Spleen (tissue), 11 donors: ENCODE measurements at regions not wholly inside any gene's neighbourhood (a gene's known extent, or its start where the extent isn't known, plus 50 kb on each side); places are given as distances from the start of the nearest gene placed in this dataset.
A peak's percentile ranks its signal among the peaks of the same experiment; 100 is the strongest.

Source experiments
- DNase-seq: peaks from one replicate; pipeline ENCODE4 v3.0.0-alpha.2; 2020
- H3K27ac ChIP-seq, 8 donors: fragments of 200-600 bp; sonication (generic) in 7 of 8; 1 replicate in 4 of 8; 2 replicates in 4 of 8; pipeline versions ENCODE4 v1.5.0 to v1.8.0; 2016 to 2021; ENCODE audit warnings: inconsistent platforms in 4 of 8, mild to moderate bottlenecking in 4 of 8, moderate library complexity in 1 of 8
- H3K27me3 ChIP-seq, 7 donors: fragments of 200-600 bp; sonication (generic) in 6 of 7; replicated peaks in 1 of 7; 1 replicate in 4 of 7; 2 replicates in 3 of 7; pipeline versions ENCODE4 v1.5.0 to v1.8.0; 2016 to 2021; ENCODE audit warnings: inconsistent platforms in 3 of 7, mild to moderate bottlenecking in 1 of 7
- H3K36me3 ChIP-seq, 6 donors: fragments of 200-600 bp; sonication (generic) in 5 of 6; 1 replicate in 4 of 6; 2 replicates in 2 of 6; pipeline versions ENCODE4 v1.5.0 to v1.8.0; 2016 to 2021; ENCODE audit warnings: inconsistent platforms in 2 of 6
- H3K4me1 ChIP-seq, 6 donors: fragments of 200-600 bp; sonication (generic) in 5 of 6; 1 replicate in 3 of 6; 2 replicates in 3 of 6; pipeline versions ENCODE4 v1.5.0 to v1.8.0; 2016 to 2021; ENCODE audit warnings: inconsistent platforms in 3 of 6
- H3K4me3 ChIP-seq, 8 donors: fragments of 200-600 bp; sonication (generic) in 7 of 8; 1 replicate in 4 of 8; 2 replicates in 4 of 8; pipeline versions ENCODE4 v1.5.0 to v1.8.0; 2016 to 2021; ENCODE audit warnings: inconsistent platforms in 4 of 8, mild to moderate bottlenecking in 4 of 8, moderate library complexity in 2 of 8
- H3K9me3 ChIP-seq, 8 donors: fragments of 200-600 bp; sonication (generic) in 7 of 8; 1 replicate in 4 of 8; 2 replicates in 4 of 8; pipeline versions ENCODE4 v1.5.0 to v1.8.0; 2016 to 2021; ENCODE audit warnings: inconsistent platforms in 4 of 8
- POLR2A ChIP-seq, 3 donors: fragments of 450-650 bp; IDR thresholded peaks; one replicate each; pipeline ENCODE4 v1.5.1; 2017; ENCODE audit warnings: antibody characterized with exemption in 3 of 3, mild to moderate bottlenecking in 1 of 3
- POLR2AphosphoS5 ChIP-seq, 3 donors: sonication (generic); formaldehyde crosslinking; IDR thresholded peaks; one replicate each; pipeline ENCODE4 v1.5.1; 2017; ENCODE audit warnings: antibody characterized with exemption in 3 of 3
- WGBS, 5 donors: extraction: QIAGEN DNeasy Blood & Tissue Kit in 3 of 5; methylation state at CpG; one replicate each; pipeline versions ENCODE4 v1.1.5 to v1.1.7; 2013 to 2018; 5-methylcytosine and 5-hydroxymethylcytosine counted together
- intact Hi-C: fragments of 100-400 bp; cut with DNase I; formaldehyde crosslinking; loops from one replicate; pipeline ENCODE4 v1.15.0; 2023; ENCODE audit warnings: low total_unique reads
- TF ChIP-seq, protein P1 (sequence below), 11 experiments: fragments of 200-600 bp in 7 of 11; fragments of 450-650 bp in 4 of 11; sonication (generic) in 4 of 11; IDR thresholded peaks in 8 of 11; conservative IDR thresholded peaks in 3 of 11; 1 replicate in 7 of 11; 2 replicates in 4 of 11; pipeline versions ENCODE4 v1.4.0 to v1.8.0; 2016 to 2021; ENCODE audit warnings: antibody characterized with exemption in 11 of 11, inconsistent platforms in 4 of 11, mild to moderate bottlenecking in 1 of 11
- donor health status: healthy with polysubstance abuse.
- donor health status: DM: no; HTN: no; CAD: no; lungs with moderate emphysema.
- donor health status: DM: no; HTN: no; CAD: no.
- donor health status: Bipolar disorder and iron deficiency.
- donor health status: healthy.
- donor health status: DM: no; HTN: no; CAD: no.
- donor health status: DM: yes; HTN: yes; CAD: no.

DNA sequence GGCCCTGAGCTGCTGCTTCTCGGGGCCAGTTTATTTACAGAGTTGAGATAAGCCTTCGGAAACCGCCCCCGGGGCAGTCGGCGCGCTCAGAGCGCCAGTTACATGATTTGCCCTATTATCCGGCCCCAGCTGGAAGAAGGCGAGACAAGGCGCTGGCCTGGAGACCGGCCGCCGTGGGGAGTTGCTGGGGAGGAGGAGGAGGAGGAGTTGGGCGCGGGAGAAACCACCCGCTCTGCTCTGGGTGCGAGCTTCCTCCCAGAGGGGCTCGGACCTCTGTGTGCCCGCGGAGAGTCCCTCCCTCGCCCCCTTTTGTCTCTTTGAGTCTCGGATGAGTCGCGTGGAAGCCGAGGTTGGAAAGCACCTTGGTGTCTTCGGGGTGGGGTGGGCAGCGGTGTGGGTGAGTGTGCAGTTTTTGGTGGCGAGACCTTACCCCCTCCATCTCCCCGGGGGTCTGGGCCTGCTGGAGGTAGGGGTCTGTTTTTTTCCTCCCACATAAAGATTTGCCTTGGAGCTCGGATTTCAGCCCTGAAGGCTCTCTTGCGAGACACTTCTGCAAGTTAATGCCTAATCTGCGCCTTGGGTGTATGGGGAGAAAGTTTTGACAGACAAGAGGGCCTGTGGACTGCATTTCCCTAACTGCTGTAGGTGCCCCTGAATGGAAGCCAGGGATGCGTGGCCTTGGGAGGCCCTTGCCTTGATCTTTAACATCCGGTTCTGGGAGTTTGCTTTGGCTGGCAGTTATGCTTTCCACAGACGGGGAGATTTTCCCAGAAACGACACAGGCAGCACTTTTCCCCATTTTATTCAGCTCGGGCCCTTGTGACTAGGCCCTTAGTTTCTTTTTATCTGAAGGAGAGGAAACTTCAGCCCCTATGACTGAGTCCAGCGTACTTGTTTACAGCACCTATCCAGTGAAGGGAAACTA is 80.0 kb downstream of the NDUFS5 start:
- H3K36me3 ChIP-seq = no peaks in the 10 kb centered on the region
- H3K27me3 ChIP-seq = peaks cover 0 to 23% (median 0%) of the 10 kb centered on the region in 7 donors
- 3 to 11% (median 5%) methylated on average over 21 to 39 of the region's 39 CpGs for WGBS, 5 donors
- DNase-seq = peak; percentile 82
- TF ChIP-seq POLR2AphosphoS5 (IDR thresholded peaks at IDR 0.05) = peak in 2 of 3 donors; percentile 8 to 76
- TF ChIP-seq POLR2A (IDR thresholded peaks at IDR 0.05) = no peak
- TF ChIP-seq, protein P1, sequence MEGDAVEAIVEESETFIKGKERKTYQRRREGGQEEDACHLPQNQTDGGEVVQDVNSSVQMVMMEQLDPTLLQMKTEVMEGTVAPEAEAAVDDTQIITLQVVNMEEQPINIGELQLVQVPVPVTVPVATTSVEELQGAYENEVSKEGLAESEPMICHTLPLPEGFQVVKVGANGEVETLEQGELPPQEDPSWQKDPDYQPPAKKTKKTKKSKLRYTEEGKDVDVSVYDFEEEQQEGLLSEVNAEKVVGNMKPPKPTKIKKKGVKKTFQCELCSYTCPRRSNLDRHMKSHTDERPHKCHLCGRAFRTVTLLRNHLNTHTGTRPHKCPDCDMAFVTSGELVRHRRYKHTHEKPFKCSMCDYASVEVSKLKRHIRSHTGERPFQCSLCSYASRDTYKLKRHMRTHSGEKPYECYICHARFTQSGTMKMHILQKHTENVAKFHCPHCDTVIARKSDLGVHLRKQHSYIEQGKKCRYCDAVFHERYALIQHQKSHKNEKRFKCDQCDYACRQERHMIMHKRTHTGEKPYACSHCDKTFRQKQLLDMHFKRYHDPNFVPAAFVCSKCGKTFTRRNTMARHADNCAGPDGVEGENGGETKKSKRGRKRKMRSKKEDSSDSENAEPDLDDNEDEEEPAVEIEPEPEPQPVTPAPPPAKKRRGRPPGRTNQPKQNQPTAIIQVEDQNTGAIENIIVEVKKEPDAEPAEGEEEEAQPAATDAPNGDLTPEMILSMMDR (IDR thresholded peaks at IDR 0.05 in 8 of 11, conservative IDR thresholded peaks at IDR 0.05 in 3 of 11) = no peak
- peak overlapping the region; percentile 41 to 90 (median 82) for H3K4me3 ChIP-seq
- intact Hi-C loops = no loop called here
- H3K27ac ChIP-seq = peak overlapping the region; percentile 55 to 91 (median 89)
- peaks cover 37 to 90% (median 69%) of the 10 kb centered on the region in 6 donors for H3K4me1 ChIP-seq
- H3K9me3 ChIP-seq = no peaks in the 10 kb centered on the region

DNA sequence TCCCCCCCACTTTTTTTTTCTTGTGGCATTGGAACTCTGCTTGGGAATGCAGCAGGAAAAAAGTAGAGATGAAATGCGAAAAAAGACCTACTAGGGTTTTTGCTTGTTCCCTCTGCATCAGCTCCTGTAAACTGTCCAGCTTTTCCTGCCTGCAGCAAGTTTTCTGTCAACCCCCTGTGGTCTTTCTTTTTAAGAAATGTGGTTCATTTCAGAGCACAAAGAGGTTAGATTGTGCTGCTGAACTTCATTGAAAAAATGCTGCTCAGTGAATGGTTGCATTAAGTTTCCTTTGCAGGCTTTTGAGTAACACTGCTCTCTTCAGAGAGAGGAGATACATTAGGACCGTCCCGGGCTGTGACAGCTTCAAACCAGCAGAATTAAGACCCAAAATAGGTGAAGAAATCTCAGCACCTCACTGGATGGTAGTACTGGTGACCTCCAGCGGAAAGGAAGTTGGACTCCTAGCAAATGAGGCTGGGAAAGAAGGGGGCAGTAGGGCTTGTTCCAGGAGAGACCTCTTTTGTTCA is 80.7 kb downstream of the NDUFS5 start:
- no peaks in the 10 kb centered on the region for H3K36me3 ChIP-seq
- DNase-seq = no peak
- peak overlapping the region; percentile 22 to 91 (median 89) for H3K27ac ChIP-seq
- H3K27me3 ChIP-seq = peaks cover 0 to 23% (median 0%) of the 10 kb centered on the region in 7 donors
- TF ChIP-seq POLR2A (IDR thresholded peaks at IDR 0.05) (no peak), POLR2AphosphoS5 (IDR thresholded peaks at IDR 0.05) (no peak)
- TF ChIP-seq, protein P1 (IDR thresholded peaks at IDR 0.05 in 8 of 11, conservative IDR thresholded peaks at IDR 0.05 in 3 of 11) = no peak
- peaks cover 37 to 86% (median 70%) of the 10 kb centered on the region in 6 donors for H3K4me1 ChIP-seq
- H3K4me3 ChIP-seq = peak overlapping the region in 6 of 8 donors; percentile 66 to 90 (median 85)
- intact Hi-C loops = no loop called here
- 42 to 82% (median 66%) methylated on average over 4 of the region's 4 CpGs for WGBS, 5 donors
- H3K9me3 ChIP-seq = no peaks in the 10 kb centered on the region

DNA sequence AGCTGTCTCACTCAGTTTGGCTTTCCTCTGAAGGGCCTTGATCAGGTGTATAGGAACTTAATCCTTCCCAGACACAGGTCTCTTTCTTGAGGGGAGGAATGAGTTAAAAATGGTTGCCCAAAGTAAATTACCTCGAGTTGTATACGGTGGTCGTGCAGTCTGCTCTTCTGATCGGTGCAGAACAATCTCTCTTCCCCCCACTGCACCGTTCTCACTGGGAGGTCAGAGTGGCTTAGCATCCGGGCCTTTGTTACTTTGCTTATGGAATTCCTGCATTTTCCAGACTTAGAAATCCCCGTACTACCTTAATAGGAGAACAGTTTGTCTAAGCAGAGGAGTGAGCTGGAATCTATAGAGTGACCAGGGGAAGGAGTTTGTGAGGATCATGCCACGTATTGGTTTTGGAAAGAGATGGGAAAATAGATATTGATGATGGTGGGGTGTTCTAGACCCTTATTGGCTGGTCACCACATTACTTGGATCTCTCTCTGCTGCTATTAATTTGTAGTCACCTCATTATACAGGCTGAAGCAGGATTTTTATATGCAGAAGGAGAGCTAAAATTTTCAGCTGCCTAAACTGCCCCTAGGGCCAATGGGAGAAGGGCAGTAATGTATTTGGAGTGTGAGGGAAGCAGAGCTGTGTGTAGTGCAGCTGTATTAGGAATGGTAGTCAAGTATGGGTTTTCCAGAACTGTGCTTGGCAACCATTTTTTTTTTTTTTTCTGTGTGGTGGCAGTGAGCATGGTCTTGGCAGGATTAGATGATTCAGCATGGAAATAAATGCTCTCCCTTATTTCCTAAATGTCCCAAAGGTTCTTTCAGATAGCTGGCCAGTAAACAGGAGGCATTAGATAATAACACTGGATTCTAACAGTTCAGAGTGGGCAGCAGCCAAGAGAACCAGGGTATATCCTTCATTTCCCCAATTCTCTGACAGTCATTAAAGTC is 81.5 kb downstream of the NDUFS5 start:
- Histone ChIP-seq H3K9me3 (no peaks in the 10 kb centered on the region), H3K4me3 (peak overlapping the region in 5 of 8 donors; percentile 66 to 90 (median 87)), H3K27ac (peak overlapping the region; percentile 57 to 91 (median 89)), H3K4me1 (peaks cover 32 to 80% (median 64%) of the 10 kb centered on the region in 6 donors), H3K27me3 (peaks cover 0 to 23% (median 0%) of the 10 kb centered on the region in 7 donors), H3K36me3 (no peaks in the 10 kb centered on the region)
- intact Hi-C loops = no loop called here
- TF ChIP-seq POLR2A (IDR thresholded peaks at IDR 0.05) (no peak), POLR2AphosphoS5 (IDR thresholded peaks at IDR 0.05) (no peak)
- TF ChIP-seq, protein P1 (IDR thresholded peaks at IDR 0.05 in 8 of 11, conservative IDR thresholded peaks at IDR 0.05 in 3 of 11) = no peak
- no peak for DNase-seq
- 58 to 77% (median 65%) methylated on average over 8 of the region's 8 CpGs for WGBS, 5 donors
